ENCODE measurements at regions not wholly inside any gene's neighbourhood (a gene's known extent, or its start where the extent isn't known, plus 50 kb on each side); places are given as distances from the start of the nearest gene placed in this dataset.
"Not testable (repeated sequence)": the region's sequence is repeated elsewhere in the genome, so short reads cannot be mapped to it uniquely, and the experiment has no call there.

DNA sequence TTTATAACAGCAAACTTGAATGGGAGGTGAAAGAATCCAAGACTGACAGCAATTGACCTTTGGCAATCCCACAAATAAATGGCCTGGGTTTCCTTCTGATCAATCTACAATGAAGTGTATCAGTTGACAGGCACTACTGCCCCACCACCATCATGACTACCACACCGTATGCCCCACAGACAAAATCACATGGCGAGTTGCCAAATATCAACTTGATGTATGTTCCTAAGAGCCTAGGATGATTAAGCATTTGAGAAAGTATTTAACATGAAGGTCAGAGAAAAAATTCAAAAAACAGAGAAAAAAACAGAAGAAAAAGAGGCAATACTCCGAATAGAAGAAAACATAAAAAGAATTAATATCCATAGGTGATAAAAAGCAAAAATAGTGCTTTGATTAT, 215.9 kb upstream of the STAC start:
- no peaks in the 10 kb centered on the region for H3K36me3 ChIP-seq (replicated peaks)
- in situ Hi-C loops (cut with MboI; ENCODE audit: low sequenced_read_pairs) = no loop called here
- no peaks in the 10 kb centered on the region for H3K27me3 ChIP-seq (ENCODE audit: low read depth)
- H3K4me1 ChIP-seq = no peaks in the 10 kb centered on the region
- no peak overlapping the region for H3K4me3 ChIP-seq
- DNase-seq (ENCODE audit: low spot score in 2 of 2) = no peak
- no peaks in the 10 kb centered on the region for H3K9me3 ChIP-seq

DNA sequence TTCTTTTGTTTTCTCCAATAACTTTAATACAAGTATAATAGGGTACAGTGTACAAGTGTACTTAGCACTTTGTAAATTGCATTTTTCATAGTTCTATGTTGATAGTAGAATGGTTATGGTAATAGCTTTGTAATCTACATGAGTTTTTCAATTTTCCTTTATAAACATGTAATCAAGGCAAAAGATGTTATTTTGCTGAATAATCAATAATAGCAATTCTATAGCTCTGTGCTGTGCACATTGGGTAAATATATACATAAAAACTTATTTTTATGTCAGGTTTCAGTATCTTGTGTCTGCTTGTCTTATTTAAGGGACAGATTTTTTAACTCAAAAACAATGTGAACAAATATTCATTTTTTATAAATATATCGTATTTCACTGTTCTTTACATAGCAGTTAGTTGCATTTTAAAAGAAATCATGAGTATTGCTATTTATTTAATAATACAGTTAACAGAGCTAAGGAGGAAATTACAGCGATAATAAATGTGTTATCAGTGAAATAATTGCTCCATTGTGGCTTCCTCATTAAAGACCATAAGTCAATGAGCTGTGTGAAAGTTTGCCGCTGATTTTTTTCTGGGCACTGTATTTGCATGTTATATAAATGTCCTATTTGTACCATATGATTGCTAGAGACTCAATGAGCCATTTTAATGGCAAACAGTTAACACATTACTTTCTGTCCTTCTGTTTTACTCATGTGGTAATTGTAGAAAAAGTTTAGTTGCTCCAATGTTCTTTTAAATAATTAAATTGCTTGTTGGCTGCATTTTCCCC, 214.6 kb upstream of the STAC start:
- Histone ChIP-seq H3K27me3 (ENCODE audit: low read depth) (no peaks in the 10 kb centered on the region), H3K4me1 (no peaks in the 10 kb centered on the region), H3K4me3 (no peak overlapping the region), H3K36me3 (replicated peaks) (no peaks in the 10 kb centered on the region), H3K9me3 (no peaks in the 10 kb centered on the region)
- no peak for DNase-seq (ENCODE audit: low spot score in 2 of 2)
- in situ Hi-C loops (cut with MboI; ENCODE audit: low sequenced_read_pairs) = no loop called here

DNA sequence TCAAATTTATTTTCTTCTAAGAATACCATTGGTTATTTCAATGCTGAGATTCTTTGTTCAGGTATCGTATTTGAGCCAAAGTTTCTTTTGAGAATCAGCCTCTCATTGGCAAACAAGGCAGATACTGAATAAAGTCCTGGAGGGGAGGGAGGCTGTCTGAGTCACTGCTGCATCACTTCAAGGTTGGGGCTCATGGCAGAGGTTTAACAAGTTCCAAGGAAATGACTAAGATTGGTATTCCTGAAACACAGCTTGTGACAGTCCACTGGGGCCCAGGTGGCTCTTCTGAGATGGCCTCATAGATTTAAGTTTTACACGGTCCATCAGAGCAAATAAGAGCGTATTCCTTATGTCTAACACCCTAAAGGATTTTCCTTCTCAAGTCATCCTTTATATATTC, 213.8 kb upstream of the STAC start:
- Histone ChIP-seq H3K9me3 (no peaks in the 10 kb centered on the region), H3K27me3 (ENCODE audit: low read depth) (no peaks in the 10 kb centered on the region), H3K36me3 (replicated peaks) (no peaks in the 10 kb centered on the region), H3K4me3 (no peak overlapping the region), H3K4me1 (no peaks in the 10 kb centered on the region)
- no peak for DNase-seq (ENCODE audit: low spot score in 2 of 2)
- in situ Hi-C loops (cut with MboI; ENCODE audit: low sequenced_read_pairs) = no loop called here

DNA sequence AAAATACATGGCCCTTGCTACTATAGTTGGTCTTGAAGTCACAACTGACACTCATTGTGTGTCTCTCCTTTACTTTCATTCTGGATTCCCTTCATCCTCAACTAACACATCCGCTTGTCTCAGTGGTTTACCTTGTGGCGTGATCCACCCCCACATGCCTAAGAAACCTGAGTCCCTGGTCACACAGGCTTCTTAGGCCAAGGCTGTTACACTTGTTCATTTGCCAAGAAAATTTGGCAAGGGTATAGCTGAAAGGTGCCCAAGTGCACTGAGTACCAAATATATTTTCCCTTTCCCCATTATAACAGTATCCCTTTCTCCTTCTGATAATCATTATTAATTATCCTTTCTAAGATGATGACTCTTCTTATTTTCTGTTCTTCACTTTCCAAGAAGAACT, 207.6 kb upstream of the STAC start:
- no peaks in the 10 kb centered on the region for H3K36me3 ChIP-seq (replicated peaks)
- no peaks in the 10 kb centered on the region for H3K9me3 ChIP-seq
- no peak overlapping the region for H3K4me3 ChIP-seq
- H3K4me1 ChIP-seq = no peaks in the 10 kb centered on the region
- no peak for DNase-seq (ENCODE audit: low spot score in 2 of 2)
- no peaks in the 10 kb centered on the region for H3K27me3 ChIP-seq (ENCODE audit: low read depth)
- in situ Hi-C loops (cut with MboI; ENCODE audit: low sequenced_read_pairs) = no loop called here

DNA sequence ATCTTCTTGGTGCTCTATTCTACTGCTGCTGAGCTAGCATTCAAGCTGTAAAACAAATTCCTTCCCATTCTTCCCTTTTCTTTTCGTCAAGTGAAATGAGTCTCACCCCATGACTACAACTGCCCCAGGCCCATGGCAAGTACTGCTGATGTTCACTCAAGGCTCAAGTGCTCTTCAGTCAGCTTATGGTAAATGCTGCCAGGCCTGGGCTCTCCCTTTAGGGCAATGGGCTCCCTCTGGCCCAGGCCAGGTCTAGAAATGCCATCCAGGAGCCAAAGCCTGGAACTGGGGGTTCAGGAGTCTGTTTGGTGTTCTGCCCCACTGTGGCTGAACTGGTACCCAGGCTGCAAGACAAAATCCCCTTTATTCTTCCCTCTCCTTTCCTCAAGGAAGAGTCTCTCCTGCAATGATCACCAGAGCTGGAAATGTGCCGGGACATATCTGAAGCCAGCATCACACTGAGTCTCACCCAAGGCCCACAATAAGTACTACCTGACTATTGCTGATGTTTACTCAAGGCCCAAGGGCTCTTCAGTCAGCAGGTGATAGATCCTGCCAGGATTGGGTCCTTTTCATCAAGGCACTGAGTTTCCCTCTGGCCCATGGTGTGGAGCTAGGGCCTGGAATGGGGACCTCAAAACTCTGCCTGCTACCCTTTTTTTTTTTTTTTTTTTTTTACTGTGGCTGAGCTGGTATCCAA, 205.0 kb upstream of the STAC start:
- in situ Hi-C loops (cut with MboI; ENCODE audit: low sequenced_read_pairs) = no loop called here
- no peaks in the 10 kb centered on the region for H3K36me3 ChIP-seq (replicated peaks)
- no peak for DNase-seq (ENCODE audit: low spot score in 2 of 2)

DNA sequence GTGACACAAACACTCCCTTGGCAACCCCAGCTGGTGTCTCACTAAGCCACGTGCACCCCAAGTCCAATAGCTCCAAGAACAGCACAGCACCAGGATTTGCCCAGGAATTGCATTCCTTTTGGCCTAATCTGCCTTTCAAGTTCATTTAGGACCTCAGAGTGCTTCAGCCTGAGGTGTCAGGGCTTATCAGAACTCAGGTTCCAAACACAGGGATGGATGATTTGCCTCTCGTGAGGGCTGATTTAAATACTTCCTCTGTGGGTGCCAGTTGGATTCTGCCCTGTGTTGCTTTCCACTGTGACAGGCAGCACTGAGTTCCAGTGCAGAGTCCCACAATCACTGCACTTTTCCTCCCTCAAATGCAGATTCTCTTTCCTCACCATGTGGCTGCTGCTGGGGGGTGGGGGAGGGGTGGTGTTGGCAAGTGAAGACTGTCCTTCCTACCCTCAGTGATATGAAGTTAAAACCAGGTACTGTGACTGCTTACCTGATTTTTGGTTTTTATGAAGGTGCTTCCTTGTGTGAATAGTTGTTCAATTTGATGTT, 204.3 kb upstream of the STAC start:
- H3K27me3 ChIP-seq (ENCODE audit: low read depth) = no peaks in the 10 kb centered on the region
- no peaks in the 10 kb centered on the region for H3K4me1 ChIP-seq
- H3K36me3 ChIP-seq (replicated peaks) = no peaks in the 10 kb centered on the region
- no peak overlapping the region for H3K4me3 ChIP-seq
- in situ Hi-C loops (cut with MboI; ENCODE audit: low sequenced_read_pairs) = no loop called here
- no peak for DNase-seq (ENCODE audit: low spot score in 2 of 2)
- H3K9me3 ChIP-seq = no peaks in the 10 kb centered on the region

More for the DNA sequence above, 205.0 kb upstream of the STAC start:
- no peak overlapping the region for H3K4me3 ChIP-seq
- H3K9me3 ChIP-seq = no peaks in the 10 kb centered on the region
- H3K4me1 ChIP-seq = no peaks in the 10 kb centered on the region
- no peaks in the 10 kb centered on the region for H3K27me3 ChIP-seq (ENCODE audit: low read depth)

DNA sequence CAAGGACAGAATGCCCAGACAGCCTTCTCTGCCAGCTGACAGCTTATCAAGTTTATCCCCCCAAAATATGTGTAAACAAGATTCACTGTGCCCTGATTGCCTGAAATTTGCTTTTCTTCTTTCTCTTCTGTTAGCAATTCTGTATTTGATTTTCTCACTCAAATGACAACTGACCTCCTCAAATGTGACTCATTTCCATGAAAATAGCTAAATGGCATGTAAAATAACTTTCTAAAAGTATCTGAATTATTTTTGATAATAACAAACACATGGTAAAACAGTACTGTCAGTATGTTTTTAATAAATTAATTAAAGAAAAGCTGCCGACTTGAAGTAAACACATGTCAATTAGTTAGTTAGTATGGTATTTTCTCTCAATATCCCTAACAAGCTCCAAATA, 202.3 kb upstream of the STAC start:
- H3K4me3 ChIP-seq = no peak overlapping the region
- in situ Hi-C loops (cut with MboI; ENCODE audit: low sequenced_read_pairs) = no loop called here
- no peaks in the 10 kb centered on the region for H3K9me3 ChIP-seq
- H3K4me1 ChIP-seq = no peaks in the 10 kb centered on the region
- H3K27me3 ChIP-seq (ENCODE audit: low read depth) = no peaks in the 10 kb centered on the region
- no peak for DNase-seq (ENCODE audit: low spot score in 2 of 2)
- no peaks in the 10 kb centered on the region for H3K36me3 ChIP-seq (replicated peaks)

DNA sequence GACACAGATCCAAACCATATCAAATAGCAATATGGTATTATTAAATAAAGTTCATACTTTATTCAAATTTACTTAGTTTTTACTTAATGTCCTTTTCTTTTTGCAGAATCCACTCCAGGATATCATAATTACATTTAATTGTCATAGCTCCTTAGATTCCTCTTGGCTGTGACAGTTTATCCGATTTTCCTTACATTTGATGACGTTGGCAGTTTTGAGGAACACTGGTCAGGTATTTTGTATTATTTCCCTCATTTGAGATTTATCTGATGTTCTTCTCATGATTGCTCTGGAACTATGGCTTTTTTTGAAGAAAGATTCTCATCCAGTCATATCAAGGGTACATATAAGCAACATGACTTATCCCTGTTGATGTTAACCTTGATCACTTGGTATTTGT, 198.3 kb upstream of the STAC start:
- H3K4me3 ChIP-seq = no peak overlapping the region
- in situ Hi-C loops (cut with MboI; ENCODE audit: low sequenced_read_pairs) = no loop called here
- H3K9me3 ChIP-seq = no peaks in the 10 kb centered on the region
- no peaks in the 10 kb centered on the region for H3K4me1 ChIP-seq
- H3K36me3 ChIP-seq (replicated peaks) = no peaks in the 10 kb centered on the region
- no peak for DNase-seq (ENCODE audit: low spot score in 2 of 2)
- H3K27me3 ChIP-seq (ENCODE audit: low read depth) = no peaks in the 10 kb centered on the region

DNA sequence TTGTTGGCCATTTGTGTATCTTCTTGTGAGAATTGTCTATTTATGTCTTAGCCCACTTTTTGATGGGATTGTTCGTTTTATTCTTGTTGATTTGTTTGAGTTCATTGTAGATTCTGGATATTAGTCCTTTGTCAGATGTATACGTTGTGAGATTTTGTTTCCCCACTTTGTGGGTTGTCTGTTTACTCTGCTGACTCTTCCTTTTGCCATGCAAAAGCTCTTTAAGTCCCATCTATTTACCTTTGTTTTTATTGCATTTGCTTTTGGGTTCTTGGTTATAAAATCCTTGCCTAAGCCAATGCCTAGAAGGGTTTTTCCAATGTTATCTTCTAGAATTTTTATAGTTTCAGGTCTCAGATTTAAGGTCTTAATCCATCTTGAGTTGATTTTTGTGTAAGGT, 193.1 kb upstream of the STAC start:
- H3K36me3 ChIP-seq (replicated peaks); H3K4me3 ChIP-seq; H3K4me1 ChIP-seq; DNase-seq (ENCODE audit: low spot score in 2 of 2); H3K9me3 ChIP-seq; H3K27me3 ChIP-seq (ENCODE audit: low read depth); in situ Hi-C loops (cut with MboI; ENCODE audit: low sequenced_read_pairs): not testable (repeated sequence)

DNA sequence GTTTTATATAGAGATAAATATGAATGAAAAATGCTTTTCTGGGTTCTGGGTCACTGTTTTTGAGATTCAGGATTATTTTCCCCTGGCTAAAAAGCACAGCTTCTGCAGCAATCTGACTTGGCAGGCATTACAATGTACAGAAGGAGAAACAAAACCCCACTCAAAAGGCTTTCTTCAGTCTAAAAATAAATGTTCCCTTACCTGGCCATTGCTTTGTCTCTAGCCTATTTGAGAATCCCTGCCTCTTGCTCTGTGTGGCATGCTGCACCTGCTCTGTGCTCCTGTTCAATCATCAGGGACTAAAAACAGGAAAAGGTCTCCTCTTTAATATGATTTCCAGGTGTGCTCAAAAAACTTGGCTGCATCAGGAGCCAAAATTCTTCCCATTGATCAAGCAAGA, 187.4 kb upstream of the STAC start:
- DNase-seq (ENCODE audit: low spot score in 2 of 2) = no peak
- no peaks in the 10 kb centered on the region for H3K27me3 ChIP-seq (ENCODE audit: low read depth)
- in situ Hi-C loops (cut with MboI; ENCODE audit: low sequenced_read_pairs) = no loop called here
- H3K36me3 ChIP-seq (replicated peaks) = no peaks in the 10 kb centered on the region
- no peaks in the 10 kb centered on the region for H3K4me1 ChIP-seq
- H3K9me3 ChIP-seq = no peaks in the 10 kb centered on the region
- no peak overlapping the region for H3K4me3 ChIP-seq

DNA sequence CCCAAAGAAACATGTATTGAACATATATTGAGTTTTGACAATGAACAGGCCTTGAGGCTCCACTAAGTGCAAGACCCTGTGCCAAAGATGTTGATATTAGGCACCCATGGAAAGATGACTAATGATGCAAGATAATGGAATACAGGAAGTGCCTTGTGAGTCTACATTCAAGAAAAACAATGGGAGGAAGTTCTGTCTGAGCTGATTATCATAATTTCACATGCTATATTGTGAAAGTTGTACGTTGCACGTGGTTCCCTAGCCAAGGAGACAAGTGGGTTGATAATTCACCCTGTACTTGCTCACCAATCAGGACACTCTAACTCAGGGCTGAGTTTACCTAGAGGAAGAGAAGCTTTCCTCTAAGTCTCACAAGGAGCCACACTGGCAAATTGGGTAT, 186.9 kb upstream of the STAC start:
- H3K9me3 ChIP-seq = no peaks in the 10 kb centered on the region
- H3K4me1 ChIP-seq = no peaks in the 10 kb centered on the region
- H3K36me3 ChIP-seq (replicated peaks) = no peaks in the 10 kb centered on the region
- no peaks in the 10 kb centered on the region for H3K27me3 ChIP-seq (ENCODE audit: low read depth)
- no peak for DNase-seq (ENCODE audit: low spot score in 2 of 2)
- no peak overlapping the region for H3K4me3 ChIP-seq
- in situ Hi-C loops (cut with MboI; ENCODE audit: low sequenced_read_pairs) = no loop called here

DNA sequence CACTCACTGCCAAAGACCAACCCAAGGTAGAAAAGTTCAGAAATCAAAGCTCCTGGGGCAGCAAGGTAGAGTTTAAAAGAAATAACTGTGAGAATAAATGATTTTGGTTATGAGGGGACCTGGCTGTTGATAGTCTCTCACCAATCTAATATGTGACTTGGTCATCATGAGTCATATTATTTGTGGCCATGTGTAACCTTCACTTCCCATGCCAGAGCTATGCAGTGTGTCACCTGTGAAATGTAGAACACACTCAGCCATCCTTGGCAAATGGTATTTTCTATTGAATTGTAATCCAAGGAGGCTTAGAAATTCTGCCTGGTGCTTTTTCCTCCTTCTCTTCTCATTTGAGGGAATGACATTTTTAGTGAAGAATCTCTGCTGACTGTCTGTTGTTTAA, 184.2 kb upstream of the STAC start:
- Histone ChIP-seq H3K9me3 (no peaks in the 10 kb centered on the region), H3K36me3 (replicated peaks) (no peaks in the 10 kb centered on the region), H3K4me3 (no peak overlapping the region), H3K4me1 (no peaks in the 10 kb centered on the region), H3K27me3 (ENCODE audit: low read depth) (no peaks in the 10 kb centered on the region)
- DNase-seq (ENCODE audit: low spot score in 2 of 2) = no peak
- in situ Hi-C loops (cut with MboI; ENCODE audit: low sequenced_read_pairs) = no loop called here

DNA sequence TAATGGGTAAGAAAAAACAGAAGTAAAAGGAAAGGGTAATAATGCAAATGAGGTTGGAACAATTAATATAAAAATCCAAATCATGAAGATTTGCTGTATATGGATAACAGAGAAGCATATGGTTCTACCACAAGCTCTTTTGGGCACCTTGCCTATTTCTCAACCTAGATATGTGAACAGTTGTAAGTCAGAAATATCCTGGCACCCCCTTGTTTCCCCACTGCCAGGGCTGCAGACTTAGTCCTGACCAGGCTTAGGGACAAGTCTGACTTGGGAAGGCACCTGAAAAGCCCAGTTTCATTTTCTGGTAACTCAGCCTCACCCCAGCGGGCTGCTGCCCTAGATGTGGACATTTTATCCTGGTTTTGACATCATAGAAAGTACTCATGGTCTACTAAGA, 183.2 kb upstream of the STAC start:
- Histone ChIP-seq H3K9me3 (no peaks in the 10 kb centered on the region), H3K4me1 (no peaks in the 10 kb centered on the region), H3K36me3 (replicated peaks) (no peaks in the 10 kb centered on the region), H3K27me3 (ENCODE audit: low read depth) (no peaks in the 10 kb centered on the region), H3K4me3 (no peak overlapping the region)
- in situ Hi-C loops (cut with MboI; ENCODE audit: low sequenced_read_pairs) = no loop called here
- no peak for DNase-seq (ENCODE audit: low spot score in 2 of 2)

DNA sequence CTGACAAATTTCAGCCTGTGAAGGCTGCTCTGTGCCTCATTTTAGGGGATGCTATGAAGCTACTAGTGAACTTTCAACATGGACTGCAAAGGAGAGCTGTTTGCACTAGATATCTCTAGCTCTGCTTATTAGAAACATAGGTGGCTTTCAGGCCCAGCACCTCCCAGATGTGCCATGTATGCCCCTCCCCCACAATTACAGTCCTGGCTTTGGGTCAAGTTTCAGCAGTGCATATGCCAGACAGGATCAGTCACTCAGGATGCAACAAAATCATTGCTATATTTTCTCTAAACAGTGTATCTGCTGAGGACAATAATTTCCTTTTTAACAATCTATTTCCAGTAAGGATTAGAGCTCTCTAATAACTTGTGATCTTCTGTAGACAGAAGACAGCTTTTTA, 178.8 kb upstream of the STAC start:
- Histone ChIP-seq H3K9me3 (no peaks in the 10 kb centered on the region), H3K4me3 (no peak overlapping the region), H3K36me3 (replicated peaks) (no peaks in the 10 kb centered on the region), H3K27me3 (ENCODE audit: low read depth) (no peaks in the 10 kb centered on the region), H3K4me1 (peaks cover 5% of the 10 kb centered on the region)
- in situ Hi-C loops (cut with MboI; ENCODE audit: low sequenced_read_pairs) = no loop called here
- no peak for DNase-seq (ENCODE audit: low spot score in 2 of 2)

Data from HAP-1 (cell line).